Upper lobe of left lung (tissue), 4 donors: ENCODE measurements at regions not wholly inside any gene's neighbourhood (a gene's known extent, or its start where the extent isn't known, plus 50 kb on each side); places are given as distances from the start of the nearest gene placed in this dataset.

ENCODE experiments used
- CTCF ChIP-seq, 6 experiments: fragments of 450-650 bp in 4 of 6; fragments of 200-600 bp in 2 of 6; sonication (generic) in 2 of 6; IDR thresholded peaks; one replicate each; pipeline ENCODE4 v1.5.1; 2016 to 2019; ENCODE audit warnings: antibody characterized with exemption in 6 of 6
- EP300 ChIP-seq, 4 donors: sonication (generic); formaldehyde crosslinking; IDR thresholded peaks; one replicate each; pipeline ENCODE4 v1.5.1; 2017; ENCODE audit warnings: antibody characterized with exemption in 4 of 4, control low read depth in 2 of 4
- POLR2A ChIP-seq, 4 donors: fragments of 450-650 bp; IDR thresholded peaks; one replicate each; pipeline ENCODE4 v1.5.1; 2016 to 2017; ENCODE audit warnings: antibody characterized with exemption in 4 of 4, mild to moderate bottlenecking in 2 of 4
- POLR2AphosphoS5 ChIP-seq, 2 donors: sonication (generic); formaldehyde crosslinking; IDR thresholded peaks; one replicate each; pipeline ENCODE4 v1.5.1; 2017; ENCODE audit warnings: antibody characterized with exemption in 2 of 2

GRCh38 chr15:46344115-46344724 is 709.4 kb downstream of the SQOR start:
- TF ChIP-seq POLR2A (IDR thresholded peaks at IDR 0.05): no peak
- TF ChIP-seq CTCF (IDR thresholded peaks at IDR 0.05): no peak
- TF ChIP-seq POLR2AphosphoS5 (IDR thresholded peaks at IDR 0.05): no peak
- TF ChIP-seq EP300 (IDR thresholded peaks at IDR 0.05): no peak
